Liver (tissue), 3 donors: ENCODE measurements at regions not wholly inside any gene's neighbourhood (a gene's known extent, or its start where the extent isn't known, plus 50 kb on each side); places are given as distances from the start of the nearest gene placed in this dataset.

ENCODE experiments used
- FOXA1 ChIP-seq: IDR thresholded peaks from 2 replicates; pipeline ENCODE4 v1.6.1; 2016; ENCODE audit warnings: antibody characterized with exemption
- SP1 ChIP-seq: IDR thresholded peaks from 2 replicates; pipeline ENCODE4 v1.6.1; 2018; ENCODE audit warnings: antibody characterized with exemption, mild to moderate bottlenecking
- TF ChIP-seq, protein P1 (sequence below): fragments of 150-350 bp; IDR thresholded peaks from 2 replicates; pipeline ENCODE4 v1.5.1; 2017; ENCODE audit warnings: improper control_type of control experiment, low read depth, low read length; ENCODE audit not compliant: missing input control
- TF ChIP-seq, protein P2 (sequence below): IDR thresholded peaks from 2 replicates; pipeline ENCODE4 v1.6.1; 2016; ENCODE audit warnings: antibody characterized with exemption
- donor health status: healthy.
- donor health status: healthy.

DNA sequence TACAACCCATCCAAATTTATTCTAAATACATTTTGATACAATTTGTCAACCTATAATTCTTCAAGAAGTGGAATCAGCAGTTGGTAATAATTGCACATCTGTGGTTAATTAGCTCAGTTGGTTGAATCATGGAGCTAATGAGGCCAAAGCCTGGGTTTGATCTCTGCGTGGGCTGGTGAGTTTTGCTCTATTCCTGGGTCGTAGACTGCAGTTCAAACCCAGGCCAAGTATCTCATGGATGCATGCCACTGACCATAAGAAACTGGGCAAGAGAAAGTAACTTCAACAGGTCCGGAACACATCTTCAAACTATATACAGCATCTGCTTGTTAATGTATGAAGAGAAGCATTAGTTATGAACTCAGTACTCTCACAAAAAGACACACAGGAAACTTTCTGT is 779.7 kb downstream of the USP25 start:
- TF ChIP-seq, protein P1, sequence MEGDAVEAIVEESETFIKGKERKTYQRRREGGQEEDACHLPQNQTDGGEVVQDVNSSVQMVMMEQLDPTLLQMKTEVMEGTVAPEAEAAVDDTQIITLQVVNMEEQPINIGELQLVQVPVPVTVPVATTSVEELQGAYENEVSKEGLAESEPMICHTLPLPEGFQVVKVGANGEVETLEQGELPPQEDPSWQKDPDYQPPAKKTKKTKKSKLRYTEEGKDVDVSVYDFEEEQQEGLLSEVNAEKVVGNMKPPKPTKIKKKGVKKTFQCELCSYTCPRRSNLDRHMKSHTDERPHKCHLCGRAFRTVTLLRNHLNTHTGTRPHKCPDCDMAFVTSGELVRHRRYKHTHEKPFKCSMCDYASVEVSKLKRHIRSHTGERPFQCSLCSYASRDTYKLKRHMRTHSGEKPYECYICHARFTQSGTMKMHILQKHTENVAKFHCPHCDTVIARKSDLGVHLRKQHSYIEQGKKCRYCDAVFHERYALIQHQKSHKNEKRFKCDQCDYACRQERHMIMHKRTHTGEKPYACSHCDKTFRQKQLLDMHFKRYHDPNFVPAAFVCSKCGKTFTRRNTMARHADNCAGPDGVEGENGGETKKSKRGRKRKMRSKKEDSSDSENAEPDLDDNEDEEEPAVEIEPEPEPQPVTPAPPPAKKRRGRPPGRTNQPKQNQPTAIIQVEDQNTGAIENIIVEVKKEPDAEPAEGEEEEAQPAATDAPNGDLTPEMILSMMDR: no peak
- TF ChIP-seq, protein P2, sequence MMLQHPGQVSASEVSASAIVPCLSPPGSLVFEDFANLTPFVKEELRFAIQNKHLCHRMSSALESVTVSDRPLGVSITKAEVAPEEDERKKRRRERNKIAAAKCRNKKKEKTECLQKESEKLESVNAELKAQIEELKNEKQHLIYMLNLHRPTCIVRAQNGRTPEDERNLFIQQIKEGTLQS: no peak
- TF ChIP-seq FOXA1: no peak
- no peak for TF ChIP-seq SP1
